Endothelial cell of umbilical vein (primary cell): ENCODE measurements at regions not wholly inside any gene's neighbourhood (a gene's known extent, or its start where the extent isn't known, plus 50 kb on each side); places are given as distances from the start of the nearest gene placed in this dataset.

Experiments used
- BruUV-seq: library from RNA; stranded (reverse); fragments of 400-500 nt; replicated peaks from 2 replicates; lab custom pipeline; 2021; lab: Mats Ljungman, UMichigan
- CTCF ChIA-PET: fragments of 300-600, 350-600 bp; sonication (Branson Sonifier 250); formaldehyde crosslinking; loops from one replicate; lab custom pipeline; 2021; ENCODE audit warnings: antibody characterized with exemption, inconsistent platforms; lab: Charles Lee
- POLR2A ChIA-PET: fragments of 300-600, 350-600 bp; sonication (Branson Sonifier 250); formaldehyde crosslinking; loops from one replicate; lab custom pipeline; 2021; ENCODE audit warnings: antibody characterized with exemption, inconsistent platforms; lab: Charles Lee
- DNase-seq: peaks from one replicate; pipeline ENCODE4 v3.0.0-alpha.2; 2011; ENCODE audit warnings: low read depth, low spot score
- FAIRE-seq: peaks from 2 replicates; lab custom pipeline; 2011; peaks lifted over from hg19 to GRCh38; lab: Jason Lieb, UNC
- H2AFZ ChIP-seq: 2 replicates; pipeline ENCODE4 v1.6.0; 2012; ENCODE audit warnings: low read depth, low read length, control low read depth, inconsistent platforms
- H3K27ac ChIP-seq: 2 replicates; pipeline ENCODE4 v1.5.1; 2011; ENCODE audit warnings: low read depth, mild to moderate bottlenecking, control low read depth, low read length, moderate library complexity; ENCODE audit not compliant: insufficient read depth
- H3K27me3 ChIP-seq, 2 experiments: 2 replicates each; pipeline versions ENCODE4 v1.6.0 to v1.6.1; 2011; ENCODE audit warnings: low read length in 2 of 2, mixed read lengths in 1 of 2; ENCODE audit not compliant: control insufficient read depth in 2 of 2, insufficient read depth in 2 of 2
- H3K36me3 ChIP-seq, 2 experiments: 2 replicates in 1 of 2; 3 replicates in 1 of 2; pipeline ENCODE4 v1.5.1; 2011; ENCODE audit warnings: low read length in 2 of 2, mild to moderate bottlenecking in 1 of 2, moderate library complexity in 1 of 2; ENCODE audit not compliant: control insufficient read depth in 2 of 2, insufficient read depth in 2 of 2; ENCODE audit errors: extremely low read depth in 1 of 2
- H3K4me1 ChIP-seq: 3 replicates; pipeline ENCODE4 v1.5.1; 2011; ENCODE audit warnings: mild to moderate bottlenecking, low read length; ENCODE audit not compliant: control insufficient read depth, insufficient read depth; ENCODE audit errors: extremely low read depth
- H3K4me2 ChIP-seq: 2 replicates; pipeline ENCODE4 v1.6.1; 2011; ENCODE audit warnings: low read length, control low read depth, mixed read lengths; ENCODE audit not compliant: insufficient read depth
- H3K4me3 ChIP-seq, 3 experiments: fragments of 200-600 bp in 1 of 3; sonication (generic), shearing (Covaris generic) in 1 of 3; replicated peaks in 1 of 3; 2 replicates each; pipeline ENCODE4 v1.5.1; 2011 to 2016; ENCODE audit warnings: control low read depth in 3 of 3, low read length in 3 of 3, mild to moderate bottlenecking in 2 of 3, inconsistent platforms in 1 of 3, low read depth in 1 of 3, moderate library complexity in 1 of 3; ENCODE audit not compliant: insufficient read depth in 1 of 3
- H3K79me2 ChIP-seq: 2 replicates; pipeline ENCODE4 v1.6.0; 2012; ENCODE audit warnings: low read length, inconsistent platforms; ENCODE audit not compliant: control insufficient read depth, insufficient read depth
- H3K9ac ChIP-seq: replicated peaks from 2 replicates; pipeline ENCODE3; 2011; ENCODE audit warnings: low read length, control low read depth; ENCODE audit not compliant: insufficient read depth; ENCODE audit errors: extremely low read depth
- H3K9me1 ChIP-seq: replicated peaks from 3 replicates; pipeline ENCODE4 v1.6.0; 2011; ENCODE audit warnings: mild to moderate bottlenecking, low read length; ENCODE audit not compliant: control insufficient read depth, insufficient read depth; ENCODE audit errors: extremely low read depth
- H3K9me3 ChIP-seq: replicated peaks from 2 replicates; pipeline ENCODE4 v1.5.1; 2012; ENCODE audit warnings: low read length, inconsistent platforms; ENCODE audit not compliant: control insufficient read depth, insufficient read depth
- H4K20me1 ChIP-seq: replicated peaks from 2 replicates; pipeline ENCODE3; 2011; ENCODE audit warnings: mild to moderate bottlenecking, low read length; ENCODE audit not compliant: control insufficient read depth, insufficient read depth; ENCODE audit errors: extremely low read depth
- EZH2 ChIP-seq: IDR thresholded peaks from 2 replicates; pipeline ENCODE4 v1.6.1; 2012; ENCODE audit warnings: borderline replicate concordance, low read depth, mild to moderate bottlenecking, moderate library complexity, low read length, inconsistent platforms; ENCODE audit not compliant: severe bottlenecking
- FOS ChIP-seq: IDR thresholded peaks from 2 replicates; pipeline ENCODE4 v1.6.1; 2011; ENCODE audit warnings: mild to moderate bottlenecking, low read length, moderate library complexity, borderline replicate concordance; ENCODE audit not compliant: insufficient read depth
- GATA2 ChIP-seq: IDR thresholded peaks from 2 replicates; pipeline ENCODE4 v1.7.0; 2011; ENCODE audit warnings: low read depth, mild to moderate bottlenecking, moderate library complexity, mixed read lengths, low read length; ENCODE audit not compliant: insufficient read length, insufficient read depth
- JUN ChIP-seq: IDR thresholded peaks from 2 replicates; pipeline ENCODE4 v1.6.1; 2011; ENCODE audit warnings: borderline replicate concordance, low read depth; ENCODE audit not compliant: insufficient read length, insufficient read depth
- MAX ChIP-seq: IDR thresholded peaks from 2 replicates; pipeline ENCODE4 v1.6.1; 2011; ENCODE audit not compliant: insufficient read depth, insufficient read length
- MYC ChIP-seq: IDR thresholded peaks from one replicate; pipeline ENCODE4 v1.6.1; 2011; ENCODE audit warnings: mild to moderate bottlenecking, low read depth, low read length
- POLR2A ChIP-seq: IDR thresholded peaks from 2 replicates; pipeline ENCODE4 v1.6.1; 2012; ENCODE audit warnings: low read depth, mild to moderate bottlenecking, control low read depth, low read length
- POLR2AphosphoS5 ChIP-seq: IDR thresholded peaks from 2 replicates; pipeline ENCODE4 v1.6.1; 2012; ENCODE audit warnings: low read depth, mild to moderate bottlenecking, control low read depth, low read length, moderate library complexity; ENCODE audit not compliant: insufficient read depth
- dilution Hi-C: fragments of 300-500 bp; cut with MboI; formaldehyde crosslinking; loops from one replicate; pipeline ENCODE4 v1.15.0; 2019; ENCODE audit warnings: low sequenced_read_pairs; ENCODE audit not compliant: extremely low pct_ligation_motif_present
- intact Hi-C: fragments of 100-400 bp; cut with micrococcal nuclease; formaldehyde crosslinking; loops from one replicate; pipeline ENCODE4 v1.10.0; 2022
- TF ChIP-seq, protein P1 (sequence below), 2 donors: IDR thresholded peaks; 1 replicate in 1 of 2; 2 replicates in 1 of 2; pipeline ENCODE4 v1.5.1; 2011; ENCODE audit warnings: low read length in 2 of 2, mild to moderate bottlenecking in 2 of 2, moderate library complexity in 2 of 2, control low read depth in 1 of 2, inconsistent platforms in 1 of 2, low read depth in 1 of 2; ENCODE audit not compliant: insufficient read depth in 1 of 2; ENCODE audit errors: extremely low read depth in 1 of 2

GRCh38 chr4:132670557-132670956, 478.5 kb upstream of the PCDH10 start:
- no peaks in the 10 kb centered on the region for H3K4me1 ChIP-seq
- no TSS peak for BruUV-seq
- ChIA-PET CTCF (no interaction called here), POLR2A (interaction anchor here (1.0 kb wide), 1 partner anchor 9 kb away, joined by 3 read pairs; no protein-coding TSS in a partner anchor)
- dilution Hi-C loops (no loop called here), intact Hi-C loops (no loop called here)
- H3K27ac ChIP-seq, result no peak overlapping the region
- no peaks in the 10 kb centered on the region for H3K9me1 ChIP-seq
- FAIRE-seq, result no peak
- H3K79me2 ChIP-seq, result no peaks in the 10 kb centered on the region
- no peak for DNase-seq
- H3K9ac ChIP-seq, result no peak overlapping the region
- H4K20me1 ChIP-seq, result no peaks in the 10 kb centered on the region
- H3K4me2 ChIP-seq, result no peak overlapping the region
- no peak overlapping the region for H2AFZ ChIP-seq
- H3K27me3 ChIP-seq, result no peaks in the 10 kb centered on the region
- TF ChIP-seq EZH2, result no peak
- TF ChIP-seq FOS, result no peak
- no peak for TF ChIP-seq POLR2AphosphoS5
- no peak for TF ChIP-seq MYC
- TF ChIP-seq POLR2A, result no peak
- no peak for TF ChIP-seq GATA2
- no peak for TF ChIP-seq MAX
- no peaks in the 10 kb centered on the region for H3K9me3 ChIP-seq
- H3K4me3 ChIP-seq, result no peak overlapping the region
- H3K36me3 ChIP-seq, result no peaks in the 10 kb centered on the region

DNA sequence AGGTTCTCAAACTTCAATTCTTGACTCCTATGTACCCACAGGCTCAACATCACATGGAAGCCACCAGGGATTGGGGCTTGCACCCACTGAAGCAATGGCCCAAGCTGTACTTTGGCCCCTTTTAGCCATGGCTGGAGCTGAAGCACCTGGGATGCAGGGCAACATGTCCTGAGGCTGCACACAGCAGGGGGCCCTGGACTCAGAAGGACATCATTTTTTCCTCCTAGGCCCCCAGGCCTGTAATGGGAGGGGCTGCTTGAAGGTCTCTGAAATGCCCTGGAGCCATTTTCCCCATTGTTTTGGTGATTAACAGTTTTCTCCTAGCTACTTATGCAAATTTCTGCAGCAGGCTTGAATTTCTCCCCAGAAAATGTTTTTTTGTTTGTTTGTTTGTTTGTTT, 465.1 kb upstream of the PCDH10 start:
- intact Hi-C loops (no loop called here), dilution Hi-C loops (no loop called here)
- H3K79me2 ChIP-seq, result no peaks in the 10 kb centered on the region
- H3K4me1 ChIP-seq, result no peaks in the 10 kb centered on the region
- DNase-seq (no peak), FAIRE-seq (no peak)
- H4K20me1 ChIP-seq, result no peaks in the 10 kb centered on the region
- no TSS peak for BruUV-seq
- no peak overlapping the region for H2AFZ ChIP-seq
- H3K27ac ChIP-seq, result no peak overlapping the region
- POLR2A ChIA-PET, result no interaction called here
- H3K9ac ChIP-seq, result no peak overlapping the region
- no peak overlapping the region for H3K4me2 ChIP-seq
- H3K36me3 ChIP-seq, result no peaks in the 10 kb centered on the region
- TF ChIP-seq JUN (no peak), EZH2 (no peak), GATA2 (no peak), FOS (no peak), POLR2A (no peak), POLR2AphosphoS5 (no peak), MAX (no peak), MYC (no peak)
- TF ChIP-seq, protein P1, sequence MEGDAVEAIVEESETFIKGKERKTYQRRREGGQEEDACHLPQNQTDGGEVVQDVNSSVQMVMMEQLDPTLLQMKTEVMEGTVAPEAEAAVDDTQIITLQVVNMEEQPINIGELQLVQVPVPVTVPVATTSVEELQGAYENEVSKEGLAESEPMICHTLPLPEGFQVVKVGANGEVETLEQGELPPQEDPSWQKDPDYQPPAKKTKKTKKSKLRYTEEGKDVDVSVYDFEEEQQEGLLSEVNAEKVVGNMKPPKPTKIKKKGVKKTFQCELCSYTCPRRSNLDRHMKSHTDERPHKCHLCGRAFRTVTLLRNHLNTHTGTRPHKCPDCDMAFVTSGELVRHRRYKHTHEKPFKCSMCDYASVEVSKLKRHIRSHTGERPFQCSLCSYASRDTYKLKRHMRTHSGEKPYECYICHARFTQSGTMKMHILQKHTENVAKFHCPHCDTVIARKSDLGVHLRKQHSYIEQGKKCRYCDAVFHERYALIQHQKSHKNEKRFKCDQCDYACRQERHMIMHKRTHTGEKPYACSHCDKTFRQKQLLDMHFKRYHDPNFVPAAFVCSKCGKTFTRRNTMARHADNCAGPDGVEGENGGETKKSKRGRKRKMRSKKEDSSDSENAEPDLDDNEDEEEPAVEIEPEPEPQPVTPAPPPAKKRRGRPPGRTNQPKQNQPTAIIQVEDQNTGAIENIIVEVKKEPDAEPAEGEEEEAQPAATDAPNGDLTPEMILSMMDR (IDR thresholded peaks at IDR 0.05; ENCODE audit: extremely low read depth in 1 of 2, insufficient read depth in 1 of 2, low read depth in 1 of 2, low read length in 2 of 2), result no peak
- no peak overlapping the region for H3K4me3 ChIP-seq
- H3K27me3 ChIP-seq, result no peaks in the 10 kb centered on the region
- no peaks in the 10 kb centered on the region for H3K9me3 ChIP-seq
- no peaks in the 10 kb centered on the region for H3K9me1 ChIP-seq
- CTCF ChIA-PET, result no interaction called here
